Neural progenitor cell (in vitro differentiated cells): ENCODE measurements at regions not wholly inside any gene's neighbourhood (a gene's known extent, or its start where the extent isn't known, plus 50 kb on each side); places are given as distances from the start of the nearest gene placed in this dataset.

ENCODE experiments used
- CTCF ChIP-seq: fragments of 200-600 bp; sonication (generic); IDR thresholded peaks from 2 replicates; pipeline ENCODE4 v1.5.1; 2017; ENCODE audit warnings: antibody characterized with exemption, mild to moderate bottlenecking
- EZH2 ChIP-seq: fragments of 200-600 bp; sonication (generic); IDR thresholded peaks from 2 replicates; pipeline ENCODE4 v1.6.1; 2017; ENCODE audit warnings: antibody characterized with exemption, mild to moderate bottlenecking, moderate library complexity
- EZH2phosphoT487 ChIP-seq: fragments of 200-600 bp; sonication (generic); IDR thresholded peaks from 2 replicates; pipeline ENCODE4 v1.6.1; 2017; ENCODE audit warnings: antibody characterized with exemption

- no peak for TF ChIP-seq CTCF
- no peak for TF ChIP-seq EZH2
- no peak for TF ChIP-seq EZH2phosphoT487
Observed at GRCh38 chr12:72793796-72794195, 521.6 kb downstream of the TRHDE start.
